ACHN (cell line): ENCODE measurements at regions not wholly inside any gene's neighbourhood (a gene's known extent, or its start where the extent isn't known, plus 50 kb on each side); places are given as distances from the start of the nearest gene placed in this dataset.

Experiments
- DNase-seq: peaks from one replicate; pipeline ENCODE4 v3.0.0-alpha.2; 2015
- in situ Hi-C: cut with HindIII; loops from 2 replicates; pipeline ENCODE4 v1.10.0; 2017; ENCODE audit warnings: low sequenced_read_pairs, low pct_ligation_motif_present, low pct_unique_long_range_greater_than_20kb

GRCh38 chr20:63103402-63104311, 96.9 kb upstream of the BHLHE23 start:
- in situ Hi-C loops = no loop called here
- peak; percentile 29 for DNase-seq

- no peak for DNase-seq
- in situ Hi-C loops = no loop called here
Measured at GRCh38 chr20:63102721-63103375, 96.1 kb upstream of the BHLHE23 start.

- in situ Hi-C loops = no loop called here
- peak; percentile 37 for DNase-seq
Measured at GRCh38 chr20:63101781-63102720, 95.3 kb upstream of the BHLHE23 start.

GRCh38 chr20:63100926-63101699, 94.3 kb upstream of the BHLHE23 start:
- in situ Hi-C loops = no loop called here

GRCh38 chr20:63100174-63100925, 93.6 kb upstream of the BHLHE23 start:
- in situ Hi-C loops = no loop called here
- DNase-seq = no peak

More at GRCh38 chr20:63100926-63101699, 94.3 kb upstream of the BHLHE23 start:
- DNase-seq = no peak

- in situ Hi-C loops = no loop called here
Measured at GRCh38 chr20:63099456-63100173, 92.9 kb upstream of the BHLHE23 start.

GRCh38 chr20:63098195-63098810, 91.5 kb upstream of the BHLHE23 start:
- DNase-seq = no peak
- in situ Hi-C loops = no loop called here

More at GRCh38 chr20:63099456-63100173, 92.9 kb upstream of the BHLHE23 start:
- DNase-seq = no peak

- in situ Hi-C loops = no loop called here
- no peak for DNase-seq
Measured at GRCh38 chr20:63097336-63097831, 90.6 kb upstream of the BHLHE23 start.

GRCh38 chr20:63096681-63097335, 90.0 kb upstream of the BHLHE23 start:
- in situ Hi-C loops = no loop called here
- no peak for DNase-seq

GRCh38 chr20:63095718-63096654, 89.2 kb upstream of the BHLHE23 start:
- in situ Hi-C loops = no loop called here
- DNase-seq = no peak

- DNase-seq = no peak
- in situ Hi-C loops = no loop called here
Measured at GRCh38 chr20:63094767-63095499, 88.2 kb upstream of the BHLHE23 start.

- no peak for DNase-seq
- in situ Hi-C loops = no loop called here
Measured at GRCh38 chr20:63093966-63094766, 87.4 kb upstream of the BHLHE23 start.

GRCh38 chr20:63092660-63093215, 86.0 kb upstream of the BHLHE23 start:
- no peak for DNase-seq
- in situ Hi-C loops = no loop called here
